ENCODE measurements at regions not wholly inside any gene's neighbourhood (a gene's known extent, or its start where the extent isn't known, plus 50 kb on each side); places are given as distances from the start of the nearest gene placed in this dataset.
A peak's percentile ranks its signal among the peaks of the same experiment; 100 is the strongest.
"Not testable (repeated sequence)": the region's sequence is repeated elsewhere in the genome, so short reads cannot be mapped to it uniquely, and the experiment has no call there.

DNA sequence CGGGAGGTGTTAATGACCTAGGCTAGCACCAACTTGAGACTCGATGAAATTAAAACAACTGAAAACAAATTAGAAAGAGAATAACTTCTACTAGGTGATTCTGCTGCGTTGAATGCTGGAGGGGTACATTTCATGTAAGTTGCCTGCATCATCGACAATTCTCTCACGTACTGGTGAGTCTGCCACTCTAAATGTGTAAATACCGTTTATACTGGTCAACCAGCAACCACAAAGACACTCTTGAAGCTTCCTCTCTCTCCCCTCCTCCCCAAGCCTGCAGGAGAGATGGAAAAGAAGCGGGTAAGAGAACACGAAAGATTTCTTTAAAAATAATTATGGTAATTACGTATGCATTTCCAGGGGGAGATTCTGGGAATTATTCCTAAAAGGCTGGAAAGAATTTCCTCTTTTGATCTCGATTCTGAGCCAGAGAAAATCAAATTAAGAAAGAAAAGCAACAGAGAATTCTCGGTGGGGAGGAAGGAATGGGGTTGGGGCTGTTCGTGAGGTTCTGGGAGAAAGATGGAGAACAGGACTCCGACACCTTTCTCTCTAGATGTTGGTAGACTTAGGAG lies 68.6 kb upstream of the MRTFB start:
- no peak for DNase-seq

DNA sequence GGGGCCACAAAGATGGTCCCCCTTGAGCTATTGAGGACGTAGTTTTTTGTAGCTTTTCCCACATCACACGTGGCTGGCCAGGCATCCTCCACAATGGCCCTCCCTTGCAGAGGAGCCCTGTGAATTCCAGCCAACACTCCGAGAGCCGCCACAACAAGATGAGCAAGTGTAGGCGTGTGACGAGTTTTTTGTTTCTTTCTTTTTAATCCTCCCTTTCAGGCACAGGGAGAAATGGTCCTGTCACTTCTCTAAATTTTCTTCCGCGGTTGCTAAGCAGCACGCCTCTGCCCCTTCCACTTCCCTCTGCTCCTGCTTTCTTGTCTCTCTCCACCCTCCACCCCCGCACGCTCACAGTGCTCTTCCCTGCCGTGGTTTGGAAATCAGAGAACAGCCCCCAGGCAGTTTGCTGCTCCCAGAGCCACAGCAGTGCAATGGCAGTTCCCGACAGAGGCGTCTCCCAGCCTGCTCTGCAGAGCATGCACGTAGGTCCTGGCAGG lies 68.0 kb upstream of the MRTFB start:
- peak; percentile 49 for DNase-seq

DNA sequence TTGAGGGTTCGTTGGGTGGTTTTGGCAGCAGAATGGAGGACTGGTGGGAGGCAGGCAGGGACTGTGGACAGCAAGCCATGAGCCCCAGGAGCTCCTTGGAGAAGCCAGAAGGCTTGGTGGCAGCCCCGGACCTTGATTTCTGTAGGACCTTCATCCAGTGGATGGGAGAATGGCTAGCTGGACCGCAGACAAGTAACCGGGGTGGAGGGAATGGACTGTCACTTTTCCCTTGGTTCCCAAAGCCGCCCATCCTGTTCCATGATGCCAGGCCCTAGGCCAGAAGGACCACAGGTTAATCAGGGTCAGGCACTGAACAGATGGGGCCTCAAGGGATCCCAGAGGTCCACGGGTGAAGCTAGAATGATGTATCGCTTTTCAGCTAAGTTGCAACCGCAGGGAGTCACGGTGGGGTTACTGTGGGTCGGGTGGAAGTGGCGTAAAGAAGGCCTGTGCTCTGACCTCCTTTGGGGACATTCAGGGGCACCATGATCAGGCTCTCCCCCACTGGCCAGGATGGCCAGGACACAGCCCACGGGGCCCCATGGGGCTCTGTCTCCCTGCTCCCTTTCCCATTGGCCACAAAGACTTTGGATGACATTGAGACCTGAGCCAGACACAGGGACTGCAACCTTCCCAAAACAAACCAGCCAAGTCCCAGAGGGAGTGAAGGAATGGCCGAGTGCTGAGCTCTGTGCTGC lies 66.9 kb upstream of the MRTFB start:
- DNase-seq = no peak

DNA sequence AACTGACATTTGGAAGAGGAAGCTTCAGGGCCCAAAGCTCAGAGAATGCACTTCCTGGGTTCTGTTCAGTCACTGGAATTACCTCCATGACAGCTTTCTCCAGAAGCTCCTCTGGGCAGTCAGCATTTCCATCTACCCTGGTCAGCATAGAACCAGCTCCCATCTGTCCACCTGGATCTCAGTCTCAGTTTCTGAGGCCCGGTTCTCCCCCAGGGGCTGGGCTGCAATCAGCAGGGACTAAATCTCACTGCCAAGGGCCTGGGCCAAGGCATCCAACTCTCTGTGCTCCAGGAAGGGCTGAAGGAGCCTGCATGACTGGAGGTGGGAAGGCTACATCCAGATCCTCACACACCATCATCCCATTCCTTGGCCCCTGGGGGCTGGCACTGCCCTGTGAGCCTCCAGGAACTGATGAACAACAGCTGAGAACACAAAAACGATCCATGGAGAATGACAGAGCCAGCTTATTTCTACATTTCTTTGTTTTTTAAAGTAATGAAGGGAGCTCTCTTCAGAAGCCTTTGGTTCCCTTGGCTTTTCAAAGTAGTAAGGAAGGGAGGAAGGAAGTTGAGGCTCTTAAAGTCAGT lies 66.3 kb upstream of the MRTFB start:
- DNase-seq = no peak

DNA sequence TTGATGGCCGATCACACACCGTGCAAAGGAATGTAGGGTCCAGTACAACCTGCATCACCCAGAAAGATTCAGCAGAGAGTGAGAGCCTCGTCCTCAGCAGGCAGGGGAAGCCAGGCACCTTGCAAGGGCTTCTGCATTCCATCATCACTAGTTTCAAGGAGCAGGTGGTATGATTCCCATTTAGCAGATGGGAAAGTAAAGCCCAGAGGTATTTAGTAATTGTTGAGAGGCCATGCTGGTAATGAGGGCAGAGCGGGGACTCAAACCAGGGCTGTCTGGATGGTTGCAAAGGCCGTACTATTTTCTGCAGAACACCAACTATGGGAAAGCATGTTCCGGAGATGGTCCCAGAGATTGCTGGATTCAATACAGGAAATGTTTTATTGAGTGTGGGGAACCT lies 65.8 kb upstream of the MRTFB start:
- no peak for DNase-seq

DNA sequence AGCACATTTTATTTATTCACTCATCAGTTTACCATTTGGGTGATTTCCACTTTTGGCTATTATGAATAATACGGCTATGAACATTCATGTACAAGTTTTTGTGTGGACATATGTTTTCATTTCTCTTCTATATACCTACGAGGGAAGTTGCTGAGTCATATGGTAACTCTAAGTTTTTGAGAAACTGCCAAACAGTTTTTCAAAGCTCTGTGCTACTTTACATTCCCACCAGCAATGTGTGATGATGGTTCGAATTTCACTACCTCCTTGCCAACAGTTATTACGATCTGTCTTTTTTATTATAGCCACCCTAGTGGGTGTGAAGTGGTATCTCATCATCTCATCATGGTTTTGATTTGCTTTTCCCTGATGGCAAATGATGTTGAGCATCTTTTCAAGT lies 63.7 kb upstream of the MRTFB start:
- DNase-seq = peak; percentile 96

DNA sequence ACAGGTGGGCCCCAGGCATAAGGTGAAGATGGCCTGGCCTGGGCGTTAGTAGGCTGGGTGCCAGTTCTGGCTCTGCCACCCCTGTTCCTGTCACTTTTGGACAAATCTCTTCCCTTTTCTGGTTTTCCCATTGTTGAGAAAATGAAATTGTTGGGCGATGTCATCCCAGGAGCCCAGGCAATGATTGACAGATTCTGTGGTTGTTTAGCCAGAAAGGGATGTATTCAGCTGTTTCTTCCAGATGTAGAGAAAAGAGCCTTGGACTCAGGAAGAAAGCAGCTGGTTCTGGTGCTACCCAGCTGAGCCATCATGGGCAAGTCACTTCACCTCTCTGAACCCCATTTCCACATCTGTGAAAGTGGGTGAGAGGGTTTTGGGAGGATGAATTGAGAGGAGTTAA lies 60.1 kb upstream of the MRTFB start:
- DNase-seq = no peak

DNA sequence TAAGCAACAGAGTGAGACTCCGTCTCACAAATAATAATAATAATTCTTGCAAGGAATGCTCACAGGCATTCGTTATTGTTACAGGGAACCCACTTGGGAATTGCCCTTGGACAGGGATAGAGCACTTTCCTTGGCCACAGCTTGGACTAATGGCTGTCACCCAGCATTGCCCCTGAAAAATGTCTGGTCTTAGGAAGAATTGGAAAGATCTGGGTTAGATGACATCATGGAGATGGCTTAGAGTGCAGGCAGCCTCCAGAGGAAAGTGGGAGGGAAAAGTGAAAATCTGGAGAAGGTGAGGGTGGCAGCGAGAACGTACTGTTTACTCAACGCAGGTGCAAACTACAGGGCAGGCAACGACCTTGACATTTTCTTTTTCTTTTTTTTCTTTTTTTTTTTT lies 59.3 kb upstream of the MRTFB start:
- DNase-seq = no peak

DNA sequence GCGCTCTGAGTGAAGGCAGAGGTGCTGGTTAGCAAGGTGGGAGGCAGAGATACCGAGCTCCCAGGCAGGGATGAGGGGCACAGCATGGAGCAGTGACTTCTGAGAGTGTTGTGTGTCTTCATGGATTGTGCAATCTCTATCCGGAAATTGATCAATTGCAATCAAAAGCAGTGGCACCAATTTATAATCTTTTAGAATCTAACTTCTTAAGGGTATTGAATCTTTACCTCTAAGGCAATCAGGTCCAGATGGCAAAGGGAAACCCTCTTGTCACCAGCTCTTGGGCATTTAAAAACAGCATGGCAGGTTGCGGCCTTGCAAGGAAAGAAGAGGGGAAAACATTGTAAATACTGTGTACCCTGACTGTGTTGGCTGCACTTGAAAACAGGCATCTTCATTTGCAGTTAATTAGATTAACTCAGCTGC lies 58.0 kb upstream of the MRTFB start:
- DNase-seq = no peak

DNA sequence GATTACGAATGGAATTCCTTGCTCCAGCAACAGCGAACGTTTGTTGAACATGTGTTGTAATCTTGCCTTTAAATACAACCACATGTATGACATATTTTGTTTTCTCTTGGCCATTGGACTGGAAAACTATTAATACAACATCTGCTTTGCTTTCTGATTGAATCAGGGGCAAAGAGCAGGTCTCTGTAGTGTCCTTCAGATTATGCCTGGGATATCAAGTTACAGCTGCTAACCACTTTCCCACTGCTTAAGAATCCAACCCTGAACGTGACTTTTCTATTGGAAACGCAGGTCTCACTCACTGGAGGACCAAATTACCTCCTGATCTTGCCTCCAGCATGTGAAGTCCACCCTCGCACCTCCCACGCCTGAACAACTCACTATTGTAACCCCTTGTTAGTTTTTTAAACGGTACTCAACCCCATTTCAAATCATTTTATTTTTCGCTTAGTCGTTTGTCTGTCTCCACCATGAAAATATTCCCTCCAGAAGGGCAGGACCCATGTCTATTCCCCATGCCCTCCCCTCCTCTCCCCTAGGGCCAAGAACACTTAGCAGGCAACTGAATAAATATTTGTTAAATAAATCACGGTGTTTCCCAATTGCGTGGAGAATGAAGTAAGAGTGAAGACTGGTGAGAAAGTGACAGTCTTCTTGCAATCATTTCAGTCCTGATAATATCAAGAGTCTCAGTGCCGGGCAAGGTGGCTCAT lies 57.4 kb upstream of the MRTFB start:
- DNase-seq = peak; percentile 90

DNA sequence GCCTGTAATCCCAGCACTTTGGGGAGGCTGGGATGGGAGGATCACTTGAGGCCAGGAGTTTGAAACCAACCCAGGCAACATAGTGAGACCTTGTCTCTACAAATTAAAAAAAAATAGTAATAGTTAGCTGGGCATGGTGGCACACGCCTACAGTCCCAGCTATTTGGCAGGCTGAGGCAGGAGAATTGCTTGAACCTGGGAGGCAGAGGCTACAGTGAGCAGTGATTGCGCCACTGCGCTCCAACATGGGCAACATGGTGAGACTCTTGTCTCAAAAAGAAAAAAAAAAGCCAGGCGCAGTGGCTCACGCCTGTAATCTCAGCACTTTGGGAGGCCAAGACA lies 56.9 kb upstream of the MRTFB start:
- DNase-seq = no peak

DNA sequence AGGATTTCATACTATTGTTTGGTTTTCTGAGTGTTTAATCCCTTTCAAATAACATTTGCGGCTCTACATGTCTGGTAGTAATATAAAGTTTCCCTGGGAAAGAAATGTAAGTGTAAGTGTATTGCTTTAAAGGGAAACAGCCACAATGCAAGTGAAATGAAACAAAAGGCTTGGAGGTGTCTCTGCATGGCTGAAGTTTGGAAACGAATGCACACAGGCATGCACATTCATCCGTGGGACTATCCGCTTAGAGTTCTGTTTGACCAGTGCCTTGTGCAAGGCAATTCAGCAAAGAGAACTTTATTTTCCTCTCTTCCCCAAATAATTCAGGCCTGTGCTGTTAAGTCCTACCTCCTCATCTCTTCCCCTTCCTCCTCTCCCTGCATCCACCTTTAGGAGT lies 56.1 kb upstream of the MRTFB start:
- DNase-seq = no peak

DNA sequence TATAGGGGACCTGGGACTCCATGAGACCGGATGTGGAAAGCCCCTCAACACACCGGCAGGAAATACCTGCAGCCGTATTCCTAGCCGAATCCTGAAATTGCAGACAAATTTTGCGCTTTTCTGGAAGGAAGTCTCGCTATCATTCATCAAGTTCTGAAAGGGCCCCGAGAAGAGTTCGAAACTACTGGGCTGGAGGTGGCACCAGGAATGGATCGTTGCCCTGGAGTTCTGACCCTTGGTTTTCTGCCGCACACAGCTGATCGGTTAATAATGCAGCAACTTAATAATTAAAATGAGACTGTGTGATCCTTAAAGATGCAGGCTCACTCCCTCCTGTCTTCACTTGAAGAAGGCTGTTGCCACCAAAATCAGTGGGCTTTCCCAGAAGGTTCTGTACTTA lies 55.7 kb upstream of the MRTFB start:
- no peak for DNase-seq

DNA sequence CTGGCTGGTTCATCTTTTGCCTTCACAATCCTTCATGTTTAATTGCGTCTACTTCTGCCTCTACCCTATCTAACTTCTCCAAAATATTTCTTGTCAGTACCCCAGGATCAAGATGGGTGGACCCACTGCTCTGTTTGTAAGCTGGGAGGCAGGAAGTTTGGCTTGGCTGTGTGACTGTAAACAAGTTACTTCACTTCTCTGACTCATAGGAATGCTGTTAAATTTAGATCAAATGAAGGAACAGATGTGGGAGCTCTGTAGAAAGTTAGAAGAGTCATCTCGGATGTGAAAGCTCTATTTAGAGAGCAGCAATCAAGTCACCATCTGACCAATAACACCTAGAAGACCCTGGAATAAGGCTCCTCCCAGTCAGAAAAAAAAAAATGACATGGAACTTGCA lies 55.2 kb upstream of the MRTFB start:
- DNase-seq = peak; percentile 74

DNA sequence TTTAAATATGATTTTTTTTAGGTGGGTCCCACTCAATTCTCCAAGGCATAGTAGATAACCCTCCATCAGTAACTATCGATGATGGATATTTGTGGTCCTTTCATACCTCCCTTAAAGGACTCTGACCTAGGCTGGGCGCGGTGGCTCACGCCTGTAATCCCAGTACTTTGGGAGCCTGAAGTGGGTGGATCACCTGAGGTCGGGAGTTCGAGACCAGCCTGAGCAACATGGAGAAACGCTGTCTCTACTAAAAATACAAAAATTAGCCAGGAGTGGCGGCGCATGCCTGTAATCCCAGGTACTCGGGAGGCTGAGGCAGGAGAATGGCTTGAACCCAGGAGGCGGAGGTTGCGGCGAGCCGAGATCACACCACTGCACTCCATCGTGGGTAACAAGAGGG lies 54.8 kb upstream of the MRTFB start:
- not testable (repeated sequence) for DNase-seq

DNA sequence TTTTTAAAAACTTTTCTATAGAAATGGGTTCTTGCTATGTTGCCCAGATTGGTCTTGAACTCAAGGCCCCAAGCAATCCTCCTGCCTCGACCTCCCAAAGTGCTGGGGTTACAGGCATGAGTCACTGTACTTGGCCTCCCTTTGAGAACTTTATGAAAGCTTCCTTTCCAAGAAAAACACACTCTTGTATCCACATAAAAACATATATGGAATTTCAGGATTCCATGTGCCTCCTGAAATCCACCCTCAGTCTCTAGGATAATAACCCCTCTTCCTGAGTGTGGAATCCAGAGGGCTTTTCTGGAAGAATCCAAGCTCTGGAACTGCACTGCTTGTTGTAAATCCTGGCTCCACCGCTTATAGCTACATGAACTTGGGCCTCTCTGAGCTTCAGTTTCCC lies 53.2 kb upstream of the MRTFB start:
- no peak for DNase-seq

DNA sequence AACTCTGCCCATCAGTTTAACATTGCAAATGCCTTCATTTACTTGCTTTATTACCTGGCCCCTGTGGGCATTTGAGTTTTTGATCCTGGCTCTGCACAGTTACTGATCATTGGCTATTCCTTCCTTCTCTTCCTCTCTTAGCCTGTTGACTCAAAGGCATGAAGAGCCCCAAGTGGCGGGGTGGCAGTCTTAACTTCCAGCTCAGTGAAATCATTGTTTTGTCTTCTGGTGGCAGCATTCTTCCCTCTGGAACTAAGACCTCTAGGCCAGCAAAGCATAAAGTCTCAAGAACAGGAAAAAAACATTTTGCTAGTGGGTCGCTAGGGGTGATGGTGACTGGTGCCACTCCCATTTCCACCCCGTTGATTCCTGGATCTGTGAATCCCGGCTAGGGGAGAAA lies 52.3 kb upstream of the MRTFB start:
- no peak for DNase-seq

DNA sequence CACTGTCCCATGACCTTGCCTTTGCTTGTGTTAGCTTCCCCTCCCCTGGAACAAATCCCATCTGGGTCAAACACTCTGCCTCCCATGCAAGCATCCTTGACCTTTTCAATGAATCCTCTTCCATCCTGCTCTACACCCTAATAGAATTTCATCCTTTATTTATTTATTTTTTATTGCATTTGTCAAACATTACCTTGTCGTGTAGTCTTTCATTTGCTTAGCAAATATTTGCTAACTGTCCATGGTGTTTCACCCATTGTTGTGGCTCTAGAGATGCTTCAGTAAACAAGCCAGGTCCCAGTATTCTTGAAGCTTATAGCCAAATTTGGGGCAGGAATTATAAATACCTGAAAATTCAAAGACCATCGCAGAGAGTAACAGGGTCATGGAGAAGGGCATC lies 51.0 kb upstream of the MRTFB start:
- no peak for DNase-seq

All from fibroblast of upper back skin (primary cell).